ENCODE measurements at regions not wholly inside any gene's neighbourhood (a gene's known extent, or its start where the extent isn't known, plus 50 kb on each side); places are given as distances from the start of the nearest gene placed in this dataset.
A peak's percentile ranks its signal among the peaks of the same experiment; 100 is the strongest.
"Not testable (repeated sequence)": the region's sequence is repeated elsewhere in the genome, so short reads cannot be mapped to it uniquely, and the experiment has no call there.

- DNase-seq (ENCODE audit: low read depth), result peak; percentile 56
- H3K27me3 ChIP-seq (ENCODE audit: control insufficient read depth, insufficient read depth, low read length), result no peaks in the 10 kb centered on the region
- no peak overlapping the region for H3K4me3 ChIP-seq (ENCODE audit: low read depth, low read length)
- no peak for TF ChIP-seq CTCF (IDR thresholded peaks at IDR 0.05; ENCODE audit: insufficient read depth, low read length, poor library complexity, severe bottlenecking)
- H3K36me3 ChIP-seq (ENCODE audit: control insufficient read depth, insufficient read depth, low read length), result no peaks in the 10 kb centered on the region
Measured at GRCh38 chr18:43847164-43848091, 570.1 kb upstream of the SYT4 start.

- not testable (repeated sequence) for H3K4me3 ChIP-seq (ENCODE audit: low read depth, low read length); H3K36me3 ChIP-seq (ENCODE audit: control insufficient read depth, insufficient read depth, low read length); DNase-seq (ENCODE audit: low read depth); H3K27me3 ChIP-seq (ENCODE audit: control insufficient read depth, insufficient read depth, low read length)
Measured at GRCh38 chr18:43849831-43850230, 572.5 kb upstream of the SYT4 start.

GRCh38 chr18:43855376-43855775 is 578.1 kb upstream of the SYT4 start:
- TF ChIP-seq CTCF (IDR thresholded peaks at IDR 0.05; ENCODE audit: insufficient read depth, low read length, poor library complexity, severe bottlenecking), result no peak
- Histone ChIP-seq H3K27me3 (ENCODE audit: control insufficient read depth, insufficient read depth, low read length) (no peaks in the 10 kb centered on the region), H3K4me3 (ENCODE audit: low read depth, low read length) (no peak overlapping the region), H3K36me3 (ENCODE audit: control insufficient read depth, insufficient read depth, low read length) (no peaks in the 10 kb centered on the region)
- no peak for DNase-seq (ENCODE audit: low read depth)

GRCh38 chr18:43863180-43863579 is 585.9 kb upstream of the SYT4 start:
- H3K36me3 ChIP-seq (ENCODE audit: control insufficient read depth, insufficient read depth, low read length), result no peaks in the 10 kb centered on the region
- no peaks in the 10 kb centered on the region for H3K27me3 ChIP-seq (ENCODE audit: control insufficient read depth, insufficient read depth, low read length)
- no peak overlapping the region for H3K4me3 ChIP-seq (ENCODE audit: low read depth, low read length)
- TF ChIP-seq CTCF (IDR thresholded peaks at IDR 0.05; ENCODE audit: insufficient read depth, low read length, poor library complexity, severe bottlenecking), result no peak
- DNase-seq (ENCODE audit: low read depth), result no peak

GRCh38 chr18:43866696-43867095 is 589.4 kb upstream of the SYT4 start:
- DNase-seq (ENCODE audit: low read depth), result no peak
- Histone ChIP-seq H3K36me3 (ENCODE audit: control insufficient read depth, insufficient read depth, low read length) (no peaks in the 10 kb centered on the region), H3K4me3 (ENCODE audit: low read depth, low read length) (no peak overlapping the region), H3K27me3 (ENCODE audit: control insufficient read depth, insufficient read depth, low read length) (no peaks in the 10 kb centered on the region)
- TF ChIP-seq CTCF (IDR thresholded peaks at IDR 0.05; ENCODE audit: insufficient read depth, low read length, poor library complexity, severe bottlenecking), result no peak

- Histone ChIP-seq H3K36me3 (ENCODE audit: control insufficient read depth, insufficient read depth, low read length) (no peaks in the 10 kb centered on the region), H3K4me3 (ENCODE audit: low read depth, low read length) (no peak overlapping the region), H3K27me3 (ENCODE audit: control insufficient read depth, insufficient read depth, low read length) (no peaks in the 10 kb centered on the region)
- no peak for DNase-seq (ENCODE audit: low read depth)
- TF ChIP-seq CTCF (IDR thresholded peaks at IDR 0.05; ENCODE audit: insufficient read depth, low read length, poor library complexity, severe bottlenecking), result no peak
Measured at GRCh38 chr18:43868497-43868995, 591.3 kb upstream of the SYT4 start.

Measured in kidney epithelial cell (primary cell).